ENCODE measurements at regions not wholly inside any gene's neighbourhood (a gene's known extent, or its start where the extent isn't known, plus 50 kb on each side); places are given as distances from the start of the nearest gene placed in this dataset.

DNA sequence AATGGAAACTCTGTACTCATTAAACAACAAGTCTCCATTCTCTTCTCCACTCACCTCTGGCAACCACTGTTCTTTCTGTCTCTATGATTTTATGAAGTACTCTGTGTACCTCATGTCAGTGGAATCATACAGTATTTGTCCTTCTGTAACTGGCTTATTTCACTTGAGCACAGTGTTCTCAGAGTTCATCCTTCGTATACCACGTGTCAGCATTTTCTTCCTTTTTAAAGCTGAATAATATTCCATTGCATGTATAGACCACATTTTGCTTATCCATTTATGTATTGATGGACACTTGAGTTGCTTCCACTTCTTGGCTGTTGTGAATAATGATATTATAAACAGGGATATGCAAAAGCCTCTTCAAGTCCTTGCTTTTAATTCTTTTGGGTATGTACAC, 333.0 kb upstream of the ZNF32 start:
- no peak for DNase-seq (ENCODE audit: low read depth, low spot score)
- Histone ChIP-seq H3K9me3 (ENCODE audit: control insufficient read depth, insufficient read depth, low read depth, low read length) (no peaks in the 10 kb centered on the region), H3K27me3 (ENCODE audit: control insufficient read depth, insufficient read depth, low read length) (no peaks in the 10 kb centered on the region), H3K4me1 (ENCODE audit: control insufficient read depth, insufficient read depth, low read length) (no peaks in the 10 kb centered on the region), H3K36me3 (ENCODE audit: control insufficient read depth, insufficient read depth, low read length) (no peaks in the 10 kb centered on the region), H3K27ac (ENCODE audit: low read length) (no peak overlapping the region), H3K4me3 (ENCODE audit: low read depth in 2 of 2, low read length in 2 of 2) (no peak overlapping the region)
- TF ChIP-seq CTCF (IDR thresholded peaks at IDR 0.05) (no peak), TCF7L2 (IDR thresholded peaks at IDR 0.05; ENCODE audit: low read depth, low read length) (no peak), POLR2AphosphoS5 (IDR thresholded peaks at IDR 0.05; ENCODE audit: low read depth, low read length) (no peak), REST (IDR thresholded peaks at IDR 0.05; ENCODE audit: insufficient read depth in 1 of 2, low read depth in 2 of 2, low read length in 1 of 2) (no peak), SIN3A (IDR thresholded peaks at IDR 0.05; ENCODE audit: borderline replicate concordance, insufficient read depth, low read depth, low read length) (no peak)
- in situ Hi-C loops (cut with HindIII; ENCODE audit: low pct_unique_long_range_greater_than_20kb, low sequenced_read_pairs) (no loop called here), intact Hi-C loops (cut with micrococcal nuclease; ENCODE audit: unreplicated experiment) (no loop called here)
- BruUV-seq (replicated peaks): no TSS peak
- POLR2A ChIA-PET: no interaction called here
- CTCF ChIA-PET: no interaction called here
- no peak for ATAC-seq

GRCh38 chr10:43981232-43981631, 332.6 kb upstream of the ZNF32 start:
- TF ChIP-seq CTCF (IDR thresholded peaks at IDR 0.05): no peak
- no peaks in the 10 kb centered on the region for H3K9me3 ChIP-seq (ENCODE audit: control insufficient read depth, insufficient read depth, low read depth, low read length)
- no peak overlapping the region for H3K4me3 ChIP-seq (ENCODE audit: low read depth in 2 of 2, low read length in 2 of 2)
- BruUV-seq (replicated peaks): no TSS peak
- no peaks in the 10 kb centered on the region for H3K4me1 ChIP-seq (ENCODE audit: control insufficient read depth, insufficient read depth, low read length)
- no peaks in the 10 kb centered on the region for H3K27me3 ChIP-seq (ENCODE audit: control insufficient read depth, insufficient read depth, low read length)
- no peak overlapping the region for H3K27ac ChIP-seq (ENCODE audit: low read length)
- CTCF ChIA-PET: no interaction called here
- no peaks in the 10 kb centered on the region for H3K36me3 ChIP-seq (ENCODE audit: control insufficient read depth, insufficient read depth, low read length)
- no peak for DNase-seq (ENCODE audit: low read depth, low spot score)
- POLR2A ChIA-PET: no interaction called here
- intact Hi-C loops (cut with micrococcal nuclease; ENCODE audit: unreplicated experiment) (no loop called here), in situ Hi-C loops (cut with HindIII; ENCODE audit: low pct_unique_long_range_greater_than_20kb, low sequenced_read_pairs) (no loop called here)
- no peak for ATAC-seq

GRCh38 chr10:43980715-43981114, 332.0 kb upstream of the ZNF32 start:
- Histone ChIP-seq H3K9me3 (ENCODE audit: control insufficient read depth, insufficient read depth, low read depth, low read length) (no peaks in the 10 kb centered on the region), H3K36me3 (ENCODE audit: control insufficient read depth, insufficient read depth, low read length) (no peaks in the 10 kb centered on the region), H3K4me1 (ENCODE audit: control insufficient read depth, insufficient read depth, low read length) (no peaks in the 10 kb centered on the region), H3K27ac (ENCODE audit: low read length) (no peak overlapping the region), H3K27me3 (ENCODE audit: control insufficient read depth, insufficient read depth, low read length) (no peaks in the 10 kb centered on the region), H3K4me3 (ENCODE audit: low read depth in 2 of 2, low read length in 2 of 2) (no peak overlapping the region)
- ATAC-seq (no peak), DNase-seq (ENCODE audit: low read depth, low spot score) (no peak)
- intact Hi-C loops (cut with micrococcal nuclease; ENCODE audit: unreplicated experiment) (no loop called here), in situ Hi-C loops (cut with HindIII; ENCODE audit: low pct_unique_long_range_greater_than_20kb, low sequenced_read_pairs) (no loop called here)
- POLR2A ChIA-PET: no interaction called here
- no TSS peak for BruUV-seq (replicated peaks)
- CTCF ChIA-PET: no interaction called here
- TF ChIP-seq TCF7L2 (IDR thresholded peaks at IDR 0.05; ENCODE audit: low read depth, low read length) (no peak), REST (IDR thresholded peaks at IDR 0.05; ENCODE audit: insufficient read depth in 1 of 2, low read depth in 2 of 2, low read length in 1 of 2) (no peak), POLR2AphosphoS5 (IDR thresholded peaks at IDR 0.05; ENCODE audit: low read depth, low read length) (no peak), CTCF (IDR thresholded peaks at IDR 0.05) (no peak), SIN3A (IDR thresholded peaks at IDR 0.05; ENCODE audit: borderline replicate concordance, insufficient read depth, low read depth, low read length) (no peak)
